ENCODE measurements at regions not wholly inside any gene's neighbourhood (a gene's known extent, or its start where the extent isn't known, plus 50 kb on each side); places are given as distances from the start of the nearest gene placed in this dataset.
A peak's percentile ranks its signal among the peaks of the same experiment; 100 is the strongest.

DNA sequence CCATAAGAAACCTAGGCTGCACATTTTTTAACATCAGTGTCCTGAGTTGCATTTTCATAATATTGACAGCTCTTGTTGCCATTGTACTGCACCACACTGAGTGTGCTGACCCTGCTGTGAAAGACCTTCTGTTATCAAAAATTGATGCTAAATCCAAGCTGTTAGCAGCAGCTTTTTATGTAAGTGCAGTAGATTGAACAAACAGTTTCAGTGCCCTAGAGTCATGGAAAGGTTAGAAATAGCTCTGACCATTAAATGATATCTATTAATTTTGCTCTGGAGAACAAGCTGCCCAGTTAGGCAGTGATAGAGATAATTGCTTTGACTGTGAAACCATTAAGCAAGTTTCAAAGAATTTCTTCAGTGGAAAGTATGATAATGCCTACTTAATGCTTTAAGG, 1289.2 kb upstream of the PCDH20 start:
- H3K36me3 Mint-ChIP-seq (ENCODE audit: low read depth): no peaks in the 10 kb centered on the region
- DNase-seq (ENCODE audit: low spot score): no peak
- intact Hi-C loops (cut with micrococcal nuclease): no loop called here
- no peak overlapping the region for H3K4me3 Mint-ChIP-seq
- H3K27ac Mint-ChIP-seq: no peak overlapping the region
- H3K4me1 Mint-ChIP-seq (ENCODE audit: low read depth): no peaks in the 10 kb centered on the region
- H3K9me3 Mint-ChIP-seq: peaks cover 4% of the 10 kb centered on the region
- H3K27me3 Mint-ChIP-seq (ENCODE audit: insufficient read depth): no peaks in the 10 kb centered on the region

GRCh38 chr13:62702502-62702901, 1286.9 kb upstream of the PCDH20 start:
- Mint-ChIP-seq H3K27ac (no peak overlapping the region), H3K9me3 (no peaks in the 10 kb centered on the region), H3K4me1 (ENCODE audit: low read depth) (no peaks in the 10 kb centered on the region), H3K27me3 (ENCODE audit: insufficient read depth) (no peaks in the 10 kb centered on the region), H3K36me3 (ENCODE audit: low read depth) (no peaks in the 10 kb centered on the region), H3K4me3 (no peak overlapping the region)
- intact Hi-C loops (cut with micrococcal nuclease): no loop called here
- no peak for DNase-seq (ENCODE audit: low spot score)

- no peaks in the 10 kb centered on the region for H3K27me3 Mint-ChIP-seq (ENCODE audit: insufficient read depth)
- DNase-seq (ENCODE audit: low spot score): no peak
- H3K4me1 Mint-ChIP-seq (ENCODE audit: low read depth): no peaks in the 10 kb centered on the region
- no peak overlapping the region for H3K27ac Mint-ChIP-seq
- H3K9me3 Mint-ChIP-seq: peaks cover 5% of the 10 kb centered on the region
- H3K4me3 Mint-ChIP-seq: no peak overlapping the region
- intact Hi-C loops (cut with micrococcal nuclease): no loop called here
- no peaks in the 10 kb centered on the region for H3K36me3 Mint-ChIP-seq (ENCODE audit: low read depth)
These were observed 1282.1 kb upstream of the PCDH20 start for GRCh38 chr13:62697701-62698100.

DNA sequence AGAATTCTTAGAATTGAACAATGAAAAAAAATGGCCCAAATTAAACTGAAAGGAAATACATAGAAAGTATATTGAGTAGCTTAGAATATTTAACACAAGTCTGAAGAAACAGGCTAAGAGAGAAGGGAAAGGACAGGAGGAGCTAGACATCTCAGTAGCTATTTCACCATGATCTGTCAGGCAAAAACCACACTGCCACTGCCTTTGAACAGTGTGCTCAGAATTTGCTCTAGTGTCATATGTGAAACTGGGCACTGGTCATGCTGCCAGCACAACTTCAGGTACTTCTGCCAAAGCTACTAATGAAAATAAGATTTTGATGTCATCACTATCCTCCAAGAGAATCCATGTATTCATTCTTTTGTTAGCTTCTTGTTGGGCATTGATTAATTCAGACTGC, 1280.8 kb upstream of the PCDH20 start:
- Mint-ChIP-seq H3K27ac (no peak overlapping the region), H3K9me3 (peaks cover 9% of the 10 kb centered on the region), H3K4me3 (no peak overlapping the region), H3K27me3 (ENCODE audit: insufficient read depth) (no peaks in the 10 kb centered on the region), H3K36me3 (ENCODE audit: low read depth) (no peaks in the 10 kb centered on the region), H3K4me1 (ENCODE audit: low read depth) (no peaks in the 10 kb centered on the region)
- DNase-seq (ENCODE audit: low spot score): no peak
- intact Hi-C loops (cut with micrococcal nuclease): no loop called here

GRCh38 chr13:62687732-62688131, 1272.1 kb upstream of the PCDH20 start:
- no peaks in the 10 kb centered on the region for H3K4me1 Mint-ChIP-seq (ENCODE audit: low read depth)
- no peaks in the 10 kb centered on the region for H3K36me3 Mint-ChIP-seq (ENCODE audit: low read depth)
- no peak for DNase-seq (ENCODE audit: low spot score)
- no peak overlapping the region for H3K27ac Mint-ChIP-seq
- H3K27me3 Mint-ChIP-seq (ENCODE audit: insufficient read depth): no peaks in the 10 kb centered on the region
- H3K9me3 Mint-ChIP-seq: peaks cover 4% of the 10 kb centered on the region
- no peak overlapping the region for H3K4me3 Mint-ChIP-seq
- intact Hi-C loops (cut with micrococcal nuclease): no loop called here

DNA sequence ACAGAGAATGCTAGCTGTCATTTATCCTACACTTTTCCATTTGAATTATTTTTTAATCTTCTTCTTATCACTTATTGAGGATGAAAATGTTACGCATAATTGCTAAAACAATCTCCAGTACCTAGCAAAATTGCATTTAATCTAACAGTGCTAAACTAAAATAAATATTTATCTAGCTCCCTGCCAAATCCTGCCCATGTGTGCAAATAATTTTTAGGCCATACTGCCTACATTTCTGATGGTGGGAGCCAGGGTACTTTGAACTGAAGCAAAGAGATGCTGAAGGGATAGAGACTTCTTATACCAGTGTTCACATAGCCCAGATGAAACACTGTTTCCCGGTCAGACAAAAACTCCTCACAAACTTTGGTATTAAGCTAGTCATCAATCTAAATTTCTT, 1268.7 kb upstream of the PCDH20 start:
- H3K27ac Mint-ChIP-seq: no peak overlapping the region
- H3K4me1 Mint-ChIP-seq (ENCODE audit: low read depth): no peaks in the 10 kb centered on the region
- H3K4me3 Mint-ChIP-seq: no peak overlapping the region

DNA sequence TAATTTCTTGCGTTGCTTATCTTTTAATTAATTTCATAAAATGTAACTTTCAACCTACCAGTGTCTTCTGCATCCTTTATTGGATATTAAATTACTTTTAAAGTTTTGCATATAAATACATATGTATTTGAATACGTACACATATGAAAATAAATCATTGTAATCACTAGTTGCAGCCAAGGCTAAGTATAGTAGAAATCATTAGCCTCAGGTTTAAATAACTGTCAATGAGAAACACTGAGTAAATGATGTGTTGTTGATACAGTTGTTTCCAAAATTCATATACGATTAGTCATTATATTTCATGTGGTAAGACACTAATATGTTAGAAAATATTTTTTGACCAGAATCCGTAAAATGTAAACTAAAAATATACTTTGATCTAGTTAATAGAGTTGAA, 1267.1 kb upstream of the PCDH20 start:
- H3K4me3 Mint-ChIP-seq: no peak overlapping the region
- intact Hi-C loops (cut with micrococcal nuclease): no loop called here
- no peak for DNase-seq (ENCODE audit: low spot score)
- H3K27me3 Mint-ChIP-seq (ENCODE audit: insufficient read depth): no peaks in the 10 kb centered on the region
- H3K9me3 Mint-ChIP-seq: peaks cover 8% of the 10 kb centered on the region
- no peaks in the 10 kb centered on the region for H3K4me1 Mint-ChIP-seq (ENCODE audit: low read depth)
- H3K36me3 Mint-ChIP-seq (ENCODE audit: low read depth): no peaks in the 10 kb centered on the region
- H3K27ac Mint-ChIP-seq: no peak overlapping the region

More for the DNA sequence above, 1268.7 kb upstream of the PCDH20 start:
- intact Hi-C loops (cut with micrococcal nuclease): no loop called here
- Mint-ChIP-seq H3K36me3 (ENCODE audit: low read depth) (no peaks in the 10 kb centered on the region), H3K27me3 (ENCODE audit: insufficient read depth) (no peaks in the 10 kb centered on the region), H3K9me3 (peaks cover 3% of the 10 kb centered on the region)
- no peak for DNase-seq (ENCODE audit: low spot score)

DNA sequence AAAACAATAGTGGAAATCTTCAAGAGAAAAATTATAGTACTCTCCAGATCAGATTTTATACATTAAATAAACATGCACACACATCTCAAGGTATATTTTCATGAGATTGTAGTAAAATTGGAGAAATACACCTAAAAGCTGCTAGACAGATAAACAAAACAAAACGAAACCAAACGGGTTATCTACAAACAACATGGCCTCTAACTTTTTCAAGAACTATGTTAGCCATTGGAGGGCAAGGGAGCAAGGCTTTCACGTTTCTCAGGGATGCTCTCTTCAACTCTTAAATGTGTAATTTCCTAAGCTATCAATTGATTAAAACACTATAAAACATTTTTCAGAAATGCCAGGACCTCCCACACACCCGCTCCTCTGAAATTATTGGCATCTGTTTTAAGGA, 1262.4 kb upstream of the PCDH20 start:
- Mint-ChIP-seq H3K27ac (no peak overlapping the region), H3K27me3 (ENCODE audit: insufficient read depth) (no peaks in the 10 kb centered on the region), H3K9me3 (peaks cover 18% of the 10 kb centered on the region), H3K4me1 (ENCODE audit: low read depth) (no peaks in the 10 kb centered on the region), H3K36me3 (ENCODE audit: low read depth) (no peaks in the 10 kb centered on the region), H3K4me3 (no peak overlapping the region)
- intact Hi-C loops (cut with micrococcal nuclease): no loop called here
- no peak for DNase-seq (ENCODE audit: low spot score)

DNA sequence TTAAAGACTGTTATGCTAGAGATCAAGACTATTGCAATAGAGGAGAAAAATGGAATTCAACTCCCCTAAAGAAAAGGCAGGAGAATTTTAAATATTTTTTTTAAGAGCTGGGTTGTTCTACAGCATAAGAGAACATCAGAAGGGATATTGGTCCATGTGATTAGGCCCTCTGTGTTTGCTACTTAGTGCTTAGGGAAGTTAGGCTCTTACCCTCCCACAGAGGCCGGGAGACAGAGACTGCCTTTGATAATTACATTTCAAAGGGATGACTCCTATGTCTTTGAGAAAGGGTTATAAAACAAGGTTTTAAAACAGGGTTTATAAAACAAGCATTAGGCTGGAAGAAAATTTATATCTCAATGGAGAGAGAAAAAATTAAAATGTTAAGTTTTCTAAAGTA, 1248.1 kb upstream of the PCDH20 start:
- DNase-seq (ENCODE audit: low spot score): no peak
- Mint-ChIP-seq H3K4me3 (no peak overlapping the region), H3K27ac (no peak overlapping the region), H3K4me1 (ENCODE audit: low read depth) (no peaks in the 10 kb centered on the region), H3K9me3 (no peaks in the 10 kb centered on the region), H3K27me3 (ENCODE audit: insufficient read depth) (no peaks in the 10 kb centered on the region), H3K36me3 (ENCODE audit: low read depth) (no peaks in the 10 kb centered on the region)
- intact Hi-C loops (cut with micrococcal nuclease): no loop called here

- Mint-ChIP-seq H3K4me3 (no peak overlapping the region), H3K27ac (no peak overlapping the region), H3K27me3 (ENCODE audit: insufficient read depth) (no peaks in the 10 kb centered on the region), H3K36me3 (ENCODE audit: low read depth) (no peaks in the 10 kb centered on the region), H3K9me3 (peaks cover 5% of the 10 kb centered on the region), H3K4me1 (ENCODE audit: low read depth) (no peaks in the 10 kb centered on the region)
- intact Hi-C loops (cut with micrococcal nuclease): no loop called here
- DNase-seq (ENCODE audit: low spot score): no peak
These were observed 1243.7 kb upstream of the PCDH20 start for GRCh38 chr13:62659365-62659764.

DNA sequence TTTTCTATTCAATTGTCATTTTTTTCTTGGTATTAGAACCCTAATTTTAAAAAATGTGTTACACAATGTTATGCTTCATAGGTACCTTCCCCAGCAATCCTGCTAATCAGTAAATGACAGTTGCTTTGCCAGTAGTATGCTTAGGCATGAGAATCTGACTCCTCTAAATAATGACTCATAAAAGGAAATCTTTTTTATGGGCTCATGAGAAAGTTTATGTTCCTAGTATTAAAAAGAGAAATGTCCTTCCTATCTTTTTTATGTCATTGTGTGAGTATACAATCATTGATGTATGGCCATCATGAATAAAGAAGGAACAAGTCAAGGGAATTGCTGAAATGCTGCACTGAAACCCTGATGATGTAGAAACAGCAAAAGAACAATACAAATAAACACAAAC, 1237.7 kb upstream of the PCDH20 start:
- intact Hi-C loops (cut with micrococcal nuclease): no loop called here
- Mint-ChIP-seq H3K27me3 (ENCODE audit: insufficient read depth) (no peaks in the 10 kb centered on the region), H3K4me3 (no peak overlapping the region), H3K4me1 (ENCODE audit: low read depth) (no peaks in the 10 kb centered on the region), H3K9me3 (peaks cover 5% of the 10 kb centered on the region), H3K36me3 (ENCODE audit: low read depth) (no peaks in the 10 kb centered on the region), H3K27ac (no peak overlapping the region)
- DNase-seq (ENCODE audit: low spot score): no peak

- Mint-ChIP-seq H3K9me3 (peaks cover 17% of the 10 kb centered on the region), H3K36me3 (ENCODE audit: low read depth) (no peaks in the 10 kb centered on the region), H3K4me3 (no peak overlapping the region), H3K27ac (no peak overlapping the region), H3K4me1 (ENCODE audit: low read depth) (peaks cover 6% of the 10 kb centered on the region), H3K27me3 (ENCODE audit: insufficient read depth) (no peaks in the 10 kb centered on the region)
- DNase-seq (ENCODE audit: low spot score): no peak
- intact Hi-C loops (cut with micrococcal nuclease): no loop called here
These were observed 1228.3 kb upstream of the PCDH20 start for GRCh38 chr13:62643799-62644524.

DNA sequence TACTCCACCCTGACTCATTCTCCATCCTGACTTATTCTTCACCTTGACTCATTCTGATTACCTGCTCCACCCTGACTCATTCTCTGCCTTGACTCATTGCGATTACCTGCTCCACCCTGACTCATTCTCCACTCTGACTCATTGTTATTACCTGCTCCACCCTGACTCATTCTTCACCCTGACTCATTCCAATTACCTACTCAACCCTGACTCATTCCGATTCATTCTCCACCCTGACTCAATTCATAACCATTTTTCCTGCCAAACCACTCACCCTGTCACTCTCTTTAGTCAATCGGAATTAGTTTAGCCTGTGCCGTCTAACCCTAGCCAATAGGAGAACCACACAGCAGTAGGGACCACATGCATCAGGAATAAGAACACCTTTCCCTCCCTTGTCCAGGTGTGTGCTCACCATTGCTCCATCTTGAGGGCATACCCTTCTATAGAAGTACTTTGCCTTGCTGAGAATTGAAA, 1227.4 kb upstream of the PCDH20 start:
- intact Hi-C loops (cut with micrococcal nuclease): no loop called here
- no peaks in the 10 kb centered on the region for H3K36me3 Mint-ChIP-seq (ENCODE audit: low read depth)
- H3K27me3 Mint-ChIP-seq (ENCODE audit: insufficient read depth): no peaks in the 10 kb centered on the region
- H3K9me3 Mint-ChIP-seq: peaks cover 17% of the 10 kb centered on the region
- no peak for DNase-seq (ENCODE audit: low spot score)
- no peak overlapping the region for H3K4me3 Mint-ChIP-seq
- H3K27ac Mint-ChIP-seq: peak overlapping the region; percentile 9
- H3K4me1 Mint-ChIP-seq (ENCODE audit: low read depth): peaks cover 6% of the 10 kb centered on the region

GRCh38 chr13:62635161-62635560, 1219.5 kb upstream of the PCDH20 start:
- Mint-ChIP-seq H3K9me3 (no peaks in the 10 kb centered on the region), H3K36me3 (ENCODE audit: low read depth) (no peaks in the 10 kb centered on the region), H3K27me3 (ENCODE audit: insufficient read depth) (no peaks in the 10 kb centered on the region), H3K4me3 (no peak overlapping the region), H3K4me1 (ENCODE audit: low read depth) (no peaks in the 10 kb centered on the region), H3K27ac (no peak overlapping the region)
- no peak for DNase-seq (ENCODE audit: low spot score)
- intact Hi-C loops (cut with micrococcal nuclease): no loop called here

Measured in activated T-helper 1 cell treated with anti-CD3 and anti-CD28 coated beads, Interleukin-12 subunit alpha, Interleukin-12 subunit beta, Interleukin-2, Interleukin-4 antibody, amounts not matched to agents 30 ng/mL and 10 ng/mL and 1 ng/mL, durations not matched to agents 14 hours and 24 hours and 36 hours (primary cell).